ENCODE measurements at regions not wholly inside any gene's neighbourhood (a gene's known extent, or its start where the extent isn't known, plus 50 kb on each side); places are given as distances from the start of the nearest gene placed in this dataset.
A peak's percentile ranks its signal among the peaks of the same experiment; 100 is the strongest.
"Not testable (repeated sequence)": the region's sequence is repeated elsewhere in the genome, so short reads cannot be mapped to it uniquely, and the experiment has no call there.

- peak; percentile 45 for DNase-seq
Observed at GRCh38 chr1:98325646-98326440, 335.7 kb upstream of the SNX7 start.

GRCh38 chr1:98323906-98324358 is 337.6 kb upstream of the SNX7 start:
- no peak for DNase-seq

- DNase-seq = no peak
Observed at GRCh38 chr1:98323388-98323787, 338.1 kb upstream of the SNX7 start.

GRCh38 chr1:98322966-98323365 is 338.6 kb upstream of the SNX7 start:
- no peak for DNase-seq

- DNase-seq = no peak
Observed at GRCh38 chr1:98322086-98322485, 339.4 kb upstream of the SNX7 start.

- no peak for DNase-seq
Observed at GRCh38 chr1:98321191-98321590, 340.3 kb upstream of the SNX7 start.

- no peak for DNase-seq
Observed at GRCh38 chr1:98316286-98316905, 345.1 kb upstream of the SNX7 start.

- DNase-seq = no peak
Observed at GRCh38 chr1:98315309-98315708, 346.2 kb upstream of the SNX7 start.

- no peak for DNase-seq
Observed at GRCh38 chr1:98314601-98315000, 346.9 kb upstream of the SNX7 start.

GRCh38 chr1:98306517-98307089 is 354.9 kb upstream of the SNX7 start:
- DNase-seq = no peak

GRCh38 chr1:98305362-98305761 is 356.2 kb upstream of the SNX7 start:
- DNase-seq = no peak

- no peak for DNase-seq
Observed at GRCh38 chr1:98304888-98305287, 356.6 kb upstream of the SNX7 start.

- no peak for DNase-seq
Observed at GRCh38 chr1:98299861-98300260, 361.7 kb upstream of the SNX7 start.

GRCh38 chr1:98299313-98299712 is 362.2 kb upstream of the SNX7 start:
- no peak for DNase-seq

- DNase-seq = no peak
Observed at GRCh38 chr1:98298319-98298718, 363.2 kb upstream of the SNX7 start.

- DNase-seq = peak; percentile 21
Observed at GRCh38 chr1:98296681-98297080, 364.8 kb upstream of the SNX7 start.

GRCh38 chr1:98294127-98294526 is 367.4 kb upstream of the SNX7 start:
- DNase-seq = no peak

- peak; percentile 92 for DNase-seq
Observed at GRCh38 chr1:98292994-98293393, 368.5 kb upstream of the SNX7 start.

GRCh38 chr1:98289311-98289710 is 368.5 kb upstream of the DPYD start:
- DNase-seq = no peak

GRCh38 chr1:98288494-98288893 is 367.7 kb upstream of the DPYD start:
- DNase-seq = no peak

GRCh38 chr1:98287626-98288025 is 366.8 kb upstream of the DPYD start:
- DNase-seq = no peak

- no peak for DNase-seq
Observed at GRCh38 chr1:98286656-98287055, 365.8 kb upstream of the DPYD start.

- not testable (repeated sequence) for DNase-seq
Observed at GRCh38 chr1:98285286-98285685, 364.5 kb upstream of the DPYD start.

- DNase-seq = no peak
Observed at GRCh38 chr1:98280049-98280448, 359.2 kb upstream of the DPYD start.

Measured in DMS53 (cell line).